A549 (cell line): ENCODE measurements at regions not wholly inside any gene's neighbourhood (a gene's known extent, or its start where the extent isn't known, plus 50 kb on each side); places are given as distances from the start of the nearest gene placed in this dataset.

Experiments
- ATAC-seq, 2 experiments: fragments of 200-7000 bp in 1 of 2; fragments of >200 bp in 1 of 2; cut with Nextera tagmentation in 1 of 2; cut with Tn5 transposase in 1 of 2; 3 replicates each; pipeline versions ENCODE4 v1.8.0 to v1.9.1; 2018 to 2020; ENCODE audit warnings: mild to moderate bottlenecking in 1 of 2, moderate library complexity in 1 of 2
- CTCF ChIA-PET: fragments of 300-600 bp; sonication (Branson Sonifier 250); formaldehyde crosslinking; extraction: SDS; loops from one replicate; lab custom pipeline; 2021; ENCODE audit warnings: antibody characterized with exemption, inconsistent platforms; lab: Yijun Ruan, JAX
- POLR2A ChIA-PET: fragments of 350-600 bp; formaldehyde crosslinking; extraction: SDS; loops from one replicate; lab custom pipeline; 2021; ENCODE audit warnings: antibody characterized with exemption, inconsistent platforms; lab: Yijun Ruan, JAX
- DNase-seq, 2 experiments: peaks; one replicate each; pipeline versions ENCODE4 v3.0.0 to v3.0.0-alpha.2; 2011 to 2016; ENCODE audit warnings: low read depth in 1 of 2, low spot score in 1 of 2
- FAIRE-seq: peaks from 2 replicates; lab custom pipeline; 2011; peaks lifted over from hg19 to GRCh38; lab: Jason Lieb, UNC
- H3K27ac ChIP-seq, 2 experiments: fragments of >200 bp; sonication (Bioruptor Twin); formaldehyde crosslinking; 3 replicates each; pipeline ENCODE4 v1.5.1; 2016 to 2017
- H3K4me1 ChIP-seq: fragments of >200 bp; sonication (Bioruptor Twin); formaldehyde crosslinking; 3 replicates; pipeline ENCODE4 v1.6.1; 2016
- H3K4me2 ChIP-seq: fragments of >200 bp; sonication (Bioruptor Twin); formaldehyde crosslinking; 3 replicates; pipeline ENCODE4 v1.6.1; 2016
- H3K4me3 ChIP-seq: fragments of >200 bp; sonication (Bioruptor Twin); formaldehyde crosslinking; 3 replicates; pipeline ENCODE4 v1.5.1; 2016
- H3K9me3 ChIP-seq: fragments of >200 bp; sonication (Bioruptor Twin); formaldehyde crosslinking; 3 replicates; pipeline ENCODE4 v1.6.1; 2016
- CHD4 ChIP-seq: fragments of 200-600 bp; sonication (generic); IDR thresholded peaks from 2 replicates; pipeline ENCODE4 v1.6.1; 2016; ENCODE audit warnings: antibody characterized with exemption, mild to moderate bottlenecking, borderline replicate concordance
- EHMT2 ChIP-seq: fragments of 200-600 bp; sonication (generic); IDR thresholded peaks from 2 replicates; pipeline ENCODE4 v1.6.1; 2016; ENCODE audit warnings: antibody characterized with exemption, low read depth, mild to moderate bottlenecking, moderate library complexity
- ESRRA ChIP-seq: fragments of 150-350 bp; IDR thresholded peaks from 2 replicates; pipeline ENCODE4 v1.6.1; 2014; ENCODE audit warnings: mild to moderate bottlenecking, low read length, borderline replicate concordance
- FOSL2 ChIP-seq, 2 experiments: fragments of 450-650 bp in 1 of 2; fragments of >200 bp in 1 of 2; sonication (Bioruptor Twin) in 1 of 2; formaldehyde crosslinking; IDR thresholded peaks; 2 replicates each; pipeline versions ENCODE4 v1.5.0 to v1.6.1; 2016 to 2020; ENCODE audit warnings: mild to moderate bottlenecking in 1 of 2, moderate library complexity in 1 of 2
- GATA3 ChIP-seq: IDR thresholded peaks from 2 replicates; pipeline ENCODE4 v1.6.1; 2012; ENCODE audit warnings: borderline replicate concordance
- HDAC2 ChIP-seq: fragments of 200-600 bp; sonication (generic); IDR thresholded peaks from 2 replicates; pipeline ENCODE4 v1.6.1; 2016
- HOXA7 ChIP-seq: fragments of 250-450 bp; sonication (Bioruptor Pico); IDR thresholded peaks from 2 replicates; pipeline ENCODE4 v1.5.0; 2020; ENCODE audit warnings: mild to moderate bottlenecking, moderate library complexity
- HOXB13 ChIP-seq: fragments of 250-450 bp; sonication (Bioruptor Pico); IDR thresholded peaks from 2 replicates; pipeline ENCODE4 v1.5.0; 2020; ENCODE audit warnings: low read depth, mild to moderate bottlenecking, moderate library complexity
- HOXB5 ChIP-seq: fragments of 250-450 bp; sonication (Bioruptor Pico); IDR thresholded peaks from 2 replicates; pipeline ENCODE4 v1.5.0; 2020; ENCODE audit warnings: mild to moderate bottlenecking, moderate library complexity
- JUNB ChIP-seq: fragments of >200 bp; sonication (Bioruptor Twin); formaldehyde crosslinking; IDR thresholded peaks from 2 replicates; pipeline ENCODE4 v1.6.1; 2016
- MAFK ChIP-seq: fragments of 450-650 bp; IDR thresholded peaks from 2 replicates; pipeline ENCODE4 v1.6.1; 2014; ENCODE audit not compliant: partially characterized antibody
- MYC ChIP-seq: IDR thresholded peaks from 2 replicates; pipeline ENCODE4 v1.6.1; 2012; ENCODE audit warnings: mild to moderate bottlenecking, inconsistent platforms, low read length, improper control_type of control experiment, borderline replicate concordance
- NPAS2 ChIP-seq: fragments of 250-450 bp; sonication (Bioruptor Pico); IDR thresholded peaks from 2 replicates; pipeline ENCODE4 v1.8.0; 2022; ENCODE audit warnings: mild to moderate bottlenecking, moderate library complexity, borderline replicate concordance
- POLR2AphosphoS2 ChIP-seq: conservative IDR thresholded peaks from 2 replicates; pipeline ENCODE4 v1.6.1; 2012; ENCODE audit warnings: low read length, improper control_type of control experiment, inconsistent platforms
- RCOR1 ChIP-seq: fragments of 150-350 bp; IDR thresholded peaks from 2 replicates; pipeline ENCODE4 v1.6.1; 2014; ENCODE audit warnings: antibody characterized with exemption, low read length, low read depth
- RNF2 ChIP-seq: fragments of 200-600 bp; sonication (generic); IDR thresholded peaks from 2 replicates; pipeline ENCODE4 v1.6.1; 2016; ENCODE audit warnings: low read depth, mild to moderate bottlenecking, antibody characterized with exemption, moderate library complexity, borderline replicate concordance
- SREBF2 ChIP-seq: fragments of 450-650 bp; IDR thresholded peaks from 2 replicates; pipeline ENCODE4 v1.6.1; 2014; ENCODE audit warnings: mild to moderate bottlenecking, moderate library complexity
- TP53 ChIP-seq: fragments of 250-450 bp; sonication (Bioruptor Pico); IDR thresholded peaks from 2 replicates; pipeline ENCODE4 v1.5.0; 2021; ENCODE audit warnings: mild to moderate bottlenecking, moderate library complexity
- ZFP36 ChIP-seq: fragments of 450-650 bp; IDR thresholded peaks from 2 replicates; pipeline ENCODE4 v1.6.1; 2014; ENCODE audit warnings: borderline replicate concordance; ENCODE audit not compliant: partially characterized antibody
- WGBS: methylation state at CpG from one replicate; pipeline ENCODE4 v1.1.6; 2017; ENCODE audit errors: missing lambda C conversion rate; 5-methylcytosine and 5-hydroxymethylcytosine counted together
- TF ChIP-seq, protein P1 (sequence below): fragments of 200-600 bp; sonication (generic); IDR thresholded peaks from 2 replicates; pipeline ENCODE4 v1.6.1; 2016; ENCODE audit warnings: antibody characterized with exemption, mild to moderate bottlenecking, moderate library complexity
- TF ChIP-seq, protein P2 (sequence below): fragments of 250-450 bp; sonication (Bioruptor Pico); IDR thresholded peaks from 2 replicates; pipeline ENCODE4 v1.5.0; 2021; ENCODE audit warnings: mild to moderate bottlenecking, moderate library complexity, borderline replicate concordance

DNA sequence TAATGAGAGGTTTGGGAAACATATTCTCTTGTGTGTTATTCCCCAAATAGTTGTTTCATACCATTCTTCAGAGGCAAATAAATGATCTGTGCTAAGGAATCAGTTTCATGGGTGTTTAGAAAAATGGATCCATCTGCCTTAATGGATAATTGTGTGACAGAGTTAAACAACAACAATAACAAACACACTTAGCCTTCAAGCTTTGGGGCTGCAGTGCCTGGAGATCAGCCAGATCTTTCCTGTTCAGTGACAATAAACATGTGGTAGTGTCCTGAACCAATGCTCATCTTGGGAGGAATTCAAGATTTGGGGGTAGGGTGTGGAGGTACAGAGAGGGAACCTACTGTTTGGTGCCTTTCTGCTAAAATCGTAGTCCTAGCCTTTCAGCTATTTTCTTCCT lies 93.7 kb upstream of the PRICKLE1 start:
- ATAC-seq (no peak), DNase-seq (no peak), FAIRE-seq (no peak)
- no peak overlapping the region for H3K4me2 ChIP-seq
- WGBS, result 3% methylated on average over 1 of the region's 1 CpG
- no peak overlapping the region for H3K4me3 ChIP-seq
- TF ChIP-seq EHMT2 (no peak), JUNB (no peak), HOXA7 (CRISPR knock-in tag) (no peak), CHD4 (no peak), FOSL2 (IDR thresholded peaks at IDR 0.05) (no peak), FOSL2 (CRISPR knock-in tag; IDR thresholded peaks at IDR 0.05) (no peak), MYC (no peak), MAFK (no peak), HDAC2 (no peak), NPAS2 (no peak), ZFP36 (no peak), HOXB13 (CRISPR knock-in tag) (no peak), SREBF2 (no peak), ESRRA (no peak), GATA3 (no peak)
- TF ChIP-seq, protein P1, sequence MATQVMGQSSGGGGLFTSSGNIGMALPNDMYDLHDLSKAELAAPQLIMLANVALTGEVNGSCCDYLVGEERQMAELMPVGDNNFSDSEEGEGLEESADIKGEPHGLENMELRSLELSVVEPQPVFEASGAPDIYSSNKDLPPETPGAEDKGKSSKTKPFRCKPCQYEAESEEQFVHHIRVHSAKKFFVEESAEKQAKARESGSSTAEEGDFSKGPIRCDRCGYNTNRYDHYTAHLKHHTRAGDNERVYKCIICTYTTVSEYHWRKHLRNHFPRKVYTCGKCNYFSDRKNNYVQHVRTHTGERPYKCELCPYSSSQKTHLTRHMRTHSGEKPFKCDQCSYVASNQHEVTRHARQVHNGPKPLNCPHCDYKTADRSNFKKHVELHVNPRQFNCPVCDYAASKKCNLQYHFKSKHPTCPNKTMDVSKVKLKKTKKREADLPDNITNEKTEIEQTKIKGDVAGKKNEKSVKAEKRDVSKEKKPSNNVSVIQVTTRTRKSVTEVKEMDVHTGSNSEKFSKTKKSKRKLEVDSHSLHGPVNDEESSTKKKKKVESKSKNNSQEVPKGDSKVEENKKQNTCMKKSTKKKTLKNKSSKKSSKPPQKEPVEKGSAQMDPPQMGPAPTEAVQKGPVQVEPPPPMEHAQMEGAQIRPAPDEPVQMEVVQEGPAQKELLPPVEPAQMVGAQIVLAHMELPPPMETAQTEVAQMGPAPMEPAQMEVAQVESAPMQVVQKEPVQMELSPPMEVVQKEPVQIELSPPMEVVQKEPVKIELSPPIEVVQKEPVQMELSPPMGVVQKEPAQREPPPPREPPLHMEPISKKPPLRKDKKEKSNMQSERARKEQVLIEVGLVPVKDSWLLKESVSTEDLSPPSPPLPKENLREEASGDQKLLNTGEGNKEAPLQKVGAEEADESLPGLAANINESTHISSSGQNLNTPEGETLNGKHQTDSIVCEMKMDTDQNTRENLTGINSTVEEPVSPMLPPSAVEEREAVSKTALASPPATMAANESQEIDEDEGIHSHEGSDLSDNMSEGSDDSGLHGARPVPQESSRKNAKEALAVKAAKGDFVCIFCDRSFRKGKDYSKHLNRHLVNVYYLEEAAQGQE, result no peak
- H3K27ac ChIP-seq, result no peak overlapping the region
- H3K9me3 ChIP-seq, result no peaks in the 10 kb centered on the region
- ChIA-PET CTCF (no interaction called here), POLR2A (no interaction called here)
- no peaks in the 10 kb centered on the region for H3K4me1 ChIP-seq

DNA sequence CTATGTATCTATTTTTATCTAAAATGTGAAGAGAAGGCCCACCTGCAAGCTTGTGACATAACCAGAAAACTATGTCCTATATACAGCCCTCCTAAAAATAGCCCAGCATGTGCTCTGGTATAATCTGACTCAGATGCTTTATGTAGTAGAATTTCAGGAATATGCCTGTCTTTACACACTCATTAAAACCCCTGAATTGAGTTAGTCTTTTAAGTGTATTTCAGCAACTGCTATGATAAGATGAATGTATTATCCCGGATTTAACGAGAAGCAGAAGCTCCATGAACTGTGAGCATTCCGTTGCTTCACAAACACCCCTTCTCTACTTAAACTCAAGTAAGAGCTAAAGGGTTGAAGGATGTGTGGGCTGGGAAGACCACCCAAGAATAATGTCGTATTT lies 89.9 kb upstream of the PRICKLE1 start:
- DNase-seq (no peak), FAIRE-seq (no peak), ATAC-seq (no peak)
- TF ChIP-seq RCOR1 (no peak), TP53 (CRISPR knock-in tag) (no peak), HOXB5 (CRISPR knock-in tag) (no peak), RNF2 (no peak), POLR2AphosphoS2 (no peak), SREBF2 (no peak)
- TF ChIP-seq, protein P2, sequence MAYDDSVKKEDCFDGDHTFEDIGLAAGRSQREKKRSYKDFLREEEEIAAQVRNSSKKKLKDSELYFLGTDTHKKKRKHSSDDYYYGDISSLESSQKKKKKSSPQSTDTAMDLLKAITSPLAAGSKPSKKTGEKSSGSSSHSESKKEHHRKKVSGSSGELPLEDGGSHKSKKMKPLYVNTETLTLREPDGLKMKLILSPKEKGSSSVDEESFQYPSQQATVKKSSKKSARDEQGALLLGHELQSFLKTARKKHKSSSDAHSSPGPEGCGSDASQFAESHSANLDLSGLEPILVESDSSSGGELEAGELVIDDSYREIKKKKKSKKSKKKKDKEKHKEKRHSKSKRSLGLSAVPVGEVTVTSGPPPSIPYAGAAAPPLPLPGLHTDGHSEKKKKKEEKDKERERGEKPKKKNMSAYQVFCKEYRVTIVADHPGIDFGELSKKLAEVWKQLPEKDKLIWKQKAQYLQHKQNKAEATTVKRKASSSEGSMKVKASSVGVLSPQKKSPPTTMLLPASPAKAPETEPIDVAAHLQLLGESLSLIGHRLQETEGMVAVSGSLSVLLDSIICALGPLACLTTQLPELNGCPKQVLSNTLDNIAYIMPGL (CRISPR knock-in tag), result no peak
- H3K27ac ChIP-seq, result no peak overlapping the region
- H3K4me3 ChIP-seq, result no peak overlapping the region
- ChIA-PET POLR2A (interaction anchor here (0.6 kb wide), 1 partner anchor 256 kb away, joined by 3 read pairs; no protein-coding TSS in a partner anchor), CTCF (no interaction called here)
- no peak overlapping the region for H3K4me2 ChIP-seq
- WGBS, result 31% methylated on average over 4 of the region's 4 CpGs
- H3K4me1 ChIP-seq, result no peaks in the 10 kb centered on the region
- no peaks in the 10 kb centered on the region for H3K9me3 ChIP-seq
